HEK293 (cell line): ENCODE measurements at regions not wholly inside any gene's neighbourhood (a gene's known extent, or its start where the extent isn't known, plus 50 kb on each side); places are given as distances from the start of the nearest gene placed in this dataset.

Experiments
- CTCF ChIA-PET: fragments of 350-600 bp; formaldehyde crosslinking; extraction: SDS; loops from one replicate; lab custom pipeline; 2021; ENCODE audit warnings: antibody characterized with exemption; lab: Yijun Ruan, JAX
- POLR2A ChIA-PET: fragments of 300-600 bp; formaldehyde crosslinking; extraction: SDS; loops from one replicate; lab custom pipeline; 2020; ENCODE audit warnings: antibody characterized with exemption, inconsistent platforms; lab: Yijun Ruan, JAX
- H3K27ac ChIP-seq: fragments of 200-500 bp; sonication (Bioruptor generic); 2 replicates; pipeline ENCODE4 v1.5.1; 2014; ENCODE audit warnings: low read depth, low read length, control low read depth, inconsistent platforms; ENCODE audit errors: extremely low read depth
- H3K36me3 ChIP-seq, 2 experiments: fragments of 200-500 bp in 1 of 2; sonication (Bioruptor generic) in 1 of 2; 1 replicate in 1 of 2; 2 replicates in 1 of 2; pipeline ENCODE4 v1.5.1; 2014 to 2017; ENCODE audit warnings: inconsistent platforms in 2 of 2, low read length in 2 of 2; ENCODE audit not compliant: control insufficient read depth in 2 of 2, insufficient read depth in 1 of 2
- H3K4me1 ChIP-seq: fragments of 200-500 bp; sonication (Bioruptor generic); 2 replicates; pipeline ENCODE4 v1.5.1; 2014; ENCODE audit warnings: mild to moderate bottlenecking, low read length, inconsistent platforms; ENCODE audit not compliant: control insufficient read depth, insufficient read depth
- H3K4me3 ChIP-seq: 2 replicates; pipeline ENCODE4 v1.5.1; 2011; ENCODE audit warnings: low read depth, mild to moderate bottlenecking, control low read depth, low read length, moderate library complexity
- H3K9me3 ChIP-seq: fragments of 200-500 bp; sonication (Bioruptor generic); 2 replicates; pipeline ENCODE4 v1.5.1; 2014; ENCODE audit warnings: low read depth, low read length, inconsistent platforms; ENCODE audit not compliant: control insufficient read depth, insufficient read depth
- GLI2 ChIP-seq: fragments of 450-650 bp; formaldehyde crosslinking; IDR thresholded peaks from 2 replicates; pipeline ENCODE4; 2017; ENCODE audit warnings: missing biosample characterization, missing genetic modification characterization, low read depth, borderline replicate concordance
- PBX3 ChIP-seq: sonication (generic); formaldehyde crosslinking; IDR thresholded peaks from 2 replicates; pipeline ENCODE4 v1.8.1; 2022; ENCODE audit warnings: mild to moderate bottlenecking, moderate library complexity, missing genetic modification reagents
- PRDM2 ChIP-seq: fragments of 450-650 bp; formaldehyde crosslinking; IDR thresholded peaks from 2 replicates; pipeline ENCODE4 v1.5.1; 2016; ENCODE audit warnings: missing biosample characterization, missing genetic modification characterization, borderline replicate concordance
- ZBTB11 ChIP-seq: fragments of 450-650 bp; formaldehyde crosslinking; conservative IDR thresholded peaks from 2 replicates; pipeline ENCODE4 v1.5.1; 2016; ENCODE audit warnings: low read depth, missing biosample characterization, missing genetic modification characterization
- ZBTB26 ChIP-seq: fragments of 450-650 bp; formaldehyde crosslinking; optimal IDR thresholded peaks from 2 replicates; pipeline ENCODE3; 2016; ENCODE audit warnings: missing biosample characterization, mild to moderate bottlenecking, missing genetic modification characterization
- ZFHX2 ChIP-seq: fragments of 450-650 bp; formaldehyde crosslinking; conservative IDR thresholded peaks from 2 replicates; pipeline ENCODE4 v1.5.1; 2016; ENCODE audit warnings: missing biosample characterization, missing genetic modification characterization
- ZNF140 ChIP-seq: fragments of 450-650 bp; formaldehyde crosslinking; IDR thresholded peaks from 2 replicates; pipeline ENCODE4 v1.5.1; 2016; ENCODE audit warnings: missing biosample characterization, missing genetic modification characterization
- ZNF169 ChIP-seq: fragments of 450-650 bp; formaldehyde crosslinking; IDR thresholded peaks from 2 replicates; pipeline ENCODE4 v1.5.1; 2016; ENCODE audit warnings: missing biosample characterization, missing genetic modification characterization
- ZNF26 ChIP-seq: fragments of 450-650 bp; formaldehyde crosslinking; IDR thresholded peaks from 2 replicates; pipeline ENCODE4 v1.5.1; 2016; ENCODE audit warnings: missing biosample characterization, missing genetic modification characterization
- ZNF335 ChIP-seq: fragments of 450-650 bp; formaldehyde crosslinking; conservative IDR thresholded peaks from 2 replicates; pipeline ENCODE4 v1.5.1; 2016; ENCODE audit warnings: missing biosample characterization, missing genetic modification characterization
- ZNF391 ChIP-seq: fragments of 450-650 bp; formaldehyde crosslinking; IDR thresholded peaks from 2 replicates; pipeline ENCODE4 v1.5.1; 2016; ENCODE audit warnings: low read depth, missing biosample characterization, missing genetic modification characterization, borderline replicate concordance
- ZNF404 ChIP-seq: fragments of 450-650 bp; formaldehyde crosslinking; IDR thresholded peaks from 2 replicates; pipeline ENCODE4 v1.5.1; 2017; ENCODE audit warnings: missing biosample characterization, missing genetic modification characterization
- ZNF514 ChIP-seq: fragments of 450-650 bp; formaldehyde crosslinking; IDR thresholded peaks from 2 replicates; pipeline ENCODE4 v1.5.1; 2016; ENCODE audit warnings: missing biosample characterization, missing genetic modification characterization
- ZNF530 ChIP-seq: fragments of 450-650 bp; formaldehyde crosslinking; IDR thresholded peaks from 2 replicates; pipeline ENCODE4 v1.5.1; 2016; ENCODE audit warnings: low read depth, missing biosample characterization, missing genetic modification characterization
- ZNF544 ChIP-seq: fragments of 450-650 bp; formaldehyde crosslinking; IDR thresholded peaks from 2 replicates; pipeline ENCODE4 v1.5.0; 2017; ENCODE audit warnings: missing biosample characterization, missing genetic modification characterization
- ZNF580 ChIP-seq: fragments of 450-650 bp; formaldehyde crosslinking; IDR thresholded peaks from 2 replicates; pipeline ENCODE4 v1.5.1; 2016; ENCODE audit warnings: missing biosample characterization, missing genetic modification characterization
- ZNF692 ChIP-seq: fragments of 450-650 bp; formaldehyde crosslinking; IDR thresholded peaks from 2 replicates; pipeline ENCODE4 v1.5.1; 2016; ENCODE audit warnings: missing biosample characterization, missing genetic modification characterization
- ZNF837 ChIP-seq: fragments of 450-650 bp; formaldehyde crosslinking; IDR thresholded peaks from 2 replicates; pipeline ENCODE4 v1.5.1; 2016; ENCODE audit warnings: missing biosample characterization, missing genetic modification characterization
- ZSCAN23 ChIP-seq: fragments of 450-650 bp; formaldehyde crosslinking; IDR thresholded peaks from 2 replicates; pipeline ENCODE4 v1.5.1; 2016; ENCODE audit warnings: missing biosample characterization, missing genetic modification characterization

GRCh38 chr12:108043750-108044533 lies 85.1 kb upstream of the WSCD2 start:
- Histone ChIP-seq H3K9me3 (no peaks in the 10 kb centered on the region), H3K4me1 (no peaks in the 10 kb centered on the region)
- CTCF ChIA-PET, result no interaction called here
- POLR2A ChIA-PET, result no interaction called here
- TF ChIP-seq ZFHX2 (tag by site-specific recombination) (no peak), ZBTB26 (tag by site-specific recombination) (no peak), ZSCAN23 (tag by site-specific recombination) (no peak), ZNF530 (tag by site-specific recombination) (no peak), ZNF140 (no peak), ZNF391 (tag by site-specific recombination) (no peak), ZNF544 (tag by site-specific recombination) (no peak), ZNF335 (tag by site-specific recombination) (no peak), ZNF692 (tag by site-specific recombination) (no peak), ZNF169 (tag by site-specific recombination) (no peak), PBX3 (CRISPR knock-in tag) (no peak), ZNF26 (no peak), ZBTB11 (no peak), ZNF404 (tag by site-specific recombination) (no peak)
- TF ChIP-seq, all 188 proteins: peak for 0
- no peak overlapping the region for H3K27ac ChIP-seq
- no peak overlapping the region for H3K4me3 ChIP-seq
- no peaks in the 10 kb centered on the region for H3K36me3 ChIP-seq

GRCh38 chr12:108046135-108046534 lies 83.0 kb upstream of the WSCD2 start:
- H3K4me3 ChIP-seq, result no peak overlapping the region
- ChIA-PET POLR2A (no interaction called here), CTCF (interaction anchor here (0.5 to 0.7 kb wide), 2 partner anchors 36 to 46 kb away, joined by 3 read pairs; no protein-coding TSS in a partner anchor)

More at GRCh38 chr12:108046135-108046534, 83.0 kb upstream of the WSCD2 start:
- H3K4me1 ChIP-seq, result no peaks in the 10 kb centered on the region
- no peak overlapping the region for H3K27ac ChIP-seq
- TF ChIP-seq PRDM2 (tag by site-specific recombination) (no peak), ZNF580 (tag by site-specific recombination) (no peak), ZNF837 (tag by site-specific recombination) (no peak), ZNF514 (tag by site-specific recombination) (no peak), GLI2 (no peak)
- H3K36me3 ChIP-seq, result no peaks in the 10 kb centered on the region
- no peaks in the 10 kb centered on the region for H3K9me3 ChIP-seq
